GM19238 (cell line): ENCODE measurements at regions not wholly inside any gene's neighbourhood (a gene's known extent, or its start where the extent isn't known, plus 50 kb on each side); places are given as distances from the start of the nearest gene placed in this dataset.

ENCODE experiments used
- DNase-seq: peaks from one replicate; pipeline ENCODE4 v3.0.0; 2011; ENCODE audit warnings: low spot score; ENCODE audit not compliant: insufficient read length

GRCh38 chr16:87169509-87169995 lies 147.6 kb downstream of the C16orf95 start:
- no peak for DNase-seq

GRCh38 chr16:87170310-87170709 lies 146.9 kb downstream of the C16orf95 start:
- DNase-seq: no peak

GRCh38 chr16:87171723-87172122 lies 145.5 kb downstream of the C16orf95 start:
- no peak for DNase-seq

- DNase-seq: no peak
Observed at GRCh38 chr16:87172632-87173031, 144.6 kb downstream of the C16orf95 start.

GRCh38 chr16:87173294-87173893 lies 143.8 kb downstream of the C16orf95 start:
- DNase-seq: no peak

GRCh38 chr16:87174061-87174460 lies 143.1 kb downstream of the C16orf95 start:
- no peak for DNase-seq

GRCh38 chr16:87176735-87177134 lies 140.5 kb downstream of the C16orf95 start:
- no peak for DNase-seq

GRCh38 chr16:87177673-87178072 lies 139.5 kb downstream of the C16orf95 start:
- no peak for DNase-seq

- no peak for DNase-seq
Observed at GRCh38 chr16:87178177-87178863, 138.9 kb downstream of the C16orf95 start.

GRCh38 chr16:87178977-87179376 lies 138.2 kb downstream of the C16orf95 start:
- DNase-seq: no peak

GRCh38 chr16:87180069-87180468 lies 137.1 kb downstream of the C16orf95 start:
- no peak for DNase-seq

GRCh38 chr16:87182759-87183158 lies 134.4 kb downstream of the C16orf95 start:
- no peak for DNase-seq

GRCh38 chr16:87183647-87184046 lies 133.5 kb downstream of the C16orf95 start:
- DNase-seq: no peak

GRCh38 chr16:87185308-87185707 lies 131.9 kb downstream of the C16orf95 start:
- no peak for DNase-seq

GRCh38 chr16:87185983-87186382 lies 131.2 kb downstream of the C16orf95 start:
- no peak for DNase-seq

- no peak for DNase-seq
Observed at GRCh38 chr16:87186446-87186845, 130.7 kb downstream of the C16orf95 start.

GRCh38 chr16:87186876-87187533 lies 130.2 kb downstream of the C16orf95 start:
- DNase-seq: no peak

- no peak for DNase-seq
Observed at GRCh38 chr16:87188104-87188503, 129.1 kb downstream of the C16orf95 start.

- DNase-seq: no peak
Observed at GRCh38 chr16:87189426-87189825, 127.8 kb downstream of the C16orf95 start.

GRCh38 chr16:87190288-87191230 lies 126.6 kb downstream of the C16orf95 start:
- DNase-seq: no peak

GRCh38 chr16:87192452-87193073 lies 124.6 kb downstream of the C16orf95 start:
- no peak for DNase-seq
